Liver (tissue), 7 donors: ENCODE measurements at regions not wholly inside any gene's neighbourhood (a gene's known extent, or its start where the extent isn't known, plus 50 kb on each side); places are given as distances from the start of the nearest gene placed in this dataset.

Experiments
- DNase-seq: peaks from one replicate; pipeline ENCODE4 v3.0.0-alpha.2; 2017; ENCODE audit warnings: low spot score
- H3K27ac ChIP-seq, 2 donors: one replicate each; pipeline ENCODE4 v1.7.0; 2013; ENCODE audit warnings: inconsistent platforms in 2 of 2, low read length in 2 of 2, control low read depth in 1 of 2, low read depth in 1 of 2, mild to moderate bottlenecking in 1 of 2
- H3K27me3 ChIP-seq, 4 donors: one replicate each; pipeline versions ENCODE4 v1.6.1 to v1.7.0; 2013; ENCODE audit warnings: low read length in 3 of 4, inconsistent platforms in 1 of 4, mild to moderate bottlenecking in 1 of 4, moderate library complexity in 1 of 4; ENCODE audit not compliant: control insufficient read depth in 4 of 4, insufficient read depth in 4 of 4
- H3K36me3 ChIP-seq, 4 donors: one replicate each; pipeline versions ENCODE4 v1.6.1 to v1.7.0; 2013; ENCODE audit warnings: low read length in 3 of 4, mild to moderate bottlenecking in 3 of 4, low read depth in 1 of 4, moderate library complexity in 1 of 4; ENCODE audit not compliant: control insufficient read depth in 4 of 4, insufficient read depth in 3 of 4
- H3K4me1 ChIP-seq, 4 donors: one replicate each; pipeline versions ENCODE4 v1.6.1 to v1.7.0; 2013; ENCODE audit warnings: low read length in 3 of 4, mild to moderate bottlenecking in 3 of 4, moderate library complexity in 1 of 4; ENCODE audit not compliant: control insufficient read depth in 4 of 4, insufficient read depth in 4 of 4
- H3K4me3 ChIP-seq, 3 donors: one replicate each; pipeline versions ENCODE4 v1.6.1 to v1.7.0; 2013; ENCODE audit warnings: low read length in 3 of 3, control low read depth in 1 of 3, low read depth in 1 of 3, mild to moderate bottlenecking in 1 of 3
- H3K9ac ChIP-seq, 2 donors: one replicate each; pipeline ENCODE4 v1.7.0; 2013; ENCODE audit warnings: low read length in 2 of 2, mild to moderate bottlenecking in 2 of 2, moderate library complexity in 2 of 2, control low read depth in 1 of 2, low read depth in 1 of 2
- H3K9me3 ChIP-seq, 4 donors: one replicate each; pipeline versions ENCODE4 v1.6.1 to v1.7.0; 2013; ENCODE audit warnings: low read length in 3 of 4; ENCODE audit not compliant: control insufficient read depth in 4 of 4
- ATF3 ChIP-seq: IDR thresholded peaks from 2 replicates; pipeline ENCODE4 v1.6.1; 2016; ENCODE audit warnings: antibody characterized with exemption
- EGR1 ChIP-seq, 2 donors: IDR thresholded peaks; 2 replicates each; pipeline ENCODE4 v1.6.1; 2016 to 2018; ENCODE audit warnings: antibody characterized with exemption in 2 of 2, low read depth in 2 of 2
- FOXA1 ChIP-seq: IDR thresholded peaks from 2 replicates; pipeline ENCODE4 v1.6.1; 2016; ENCODE audit warnings: antibody characterized with exemption
- FOXA2 ChIP-seq: IDR thresholded peaks from 2 replicates; pipeline ENCODE4 v1.6.1; 2016; ENCODE audit warnings: antibody characterized with exemption
- GABPA ChIP-seq, 2 donors: IDR thresholded peaks in 1 of 2; conservative IDR thresholded peaks in 1 of 2; 2 replicates each; pipeline ENCODE4 v1.6.1; 2016; ENCODE audit warnings: antibody characterized with exemption in 2 of 2, mild to moderate bottlenecking in 1 of 2, moderate library complexity in 1 of 2
- HNF4A ChIP-seq, 2 donors: conservative IDR thresholded peaks; 2 replicates each; pipeline ENCODE4 v1.6.1; 2016; ENCODE audit warnings: antibody characterized with exemption in 2 of 2, mild to moderate bottlenecking in 2 of 2
- HNF4G ChIP-seq: IDR thresholded peaks from 2 replicates; pipeline ENCODE4 v1.6.1; 2016; ENCODE audit warnings: antibody characterized with exemption
- JUND ChIP-seq, 2 donors: IDR thresholded peaks; 2 replicates each; pipeline ENCODE4 v1.6.1; 2016; ENCODE audit warnings: antibody characterized with exemption in 2 of 2
- MAX ChIP-seq: IDR thresholded peaks from 2 replicates; pipeline ENCODE4 v1.6.1; 2016; ENCODE audit warnings: antibody characterized with exemption
- NR2F2 ChIP-seq: IDR thresholded peaks from 2 replicates; pipeline ENCODE4 v1.6.1; 2016; ENCODE audit warnings: antibody characterized with exemption
- RAD21 ChIP-seq, 2 donors: IDR thresholded peaks; 2 replicates each; pipeline ENCODE4 v1.6.1; 2016; ENCODE audit warnings: antibody characterized with exemption in 2 of 2, mild to moderate bottlenecking in 2 of 2
- REST ChIP-seq: IDR thresholded peaks from 2 replicates; pipeline ENCODE4 v1.6.1; 2016; ENCODE audit warnings: antibody characterized with exemption, mild to moderate bottlenecking
- RXRA ChIP-seq, 2 donors: IDR thresholded peaks; 2 replicates each; pipeline ENCODE4 v1.6.1; 2017 to 2018; ENCODE audit warnings: antibody characterized with exemption in 2 of 2, mild to moderate bottlenecking in 1 of 2
- TAF1 ChIP-seq: conservative IDR thresholded peaks from 2 replicates; pipeline ENCODE4 v1.6.1; 2016; ENCODE audit warnings: antibody characterized with exemption, mild to moderate bottlenecking
- ZBTB33 ChIP-seq: IDR thresholded peaks from 2 replicates; pipeline ENCODE4 v1.6.1; 2016; ENCODE audit warnings: antibody characterized with exemption
- WGBS: extraction: QIAGEN DNeasy Blood & Tissue Kit; methylation state at CpG from one replicate; pipeline ENCODE4 v1.1.7; 2013; 5-methylcytosine and 5-hydroxymethylcytosine counted together
- donor health status: healthy.
- donor health status: healthy.
- donor health status: healthy.
- donor health status: healthy.

- no peak for TF ChIP-seq REST
Measured at GRCh38 chr14:98433436-98433835, 838.6 kb downstream of the BCL11B start (continued).

- DNase-seq = no peak
- no peak overlapping the region for H3K27ac ChIP-seq
- no peaks in the 10 kb centered on the region for H3K4me1 ChIP-seq
- 81% methylated on average over 2 of the region's 2 CpGs for WGBS
- H3K4me3 ChIP-seq = no peak overlapping the region
- no peak overlapping the region for H3K9ac ChIP-seq
- H3K27me3 ChIP-seq = peaks cover 0 to 3% (median 0%) of the 10 kb centered on the region in 4 donors
- peaks cover 0 to 2% (median 0%) of the 10 kb centered on the region in 4 donors for H3K9me3 ChIP-seq
- no peaks in the 10 kb centered on the region for H3K36me3 ChIP-seq
- no peak for TF ChIP-seq TAF1
- no peak for TF ChIP-seq RXRA (IDR thresholded peaks at IDR 0.05)
- TF ChIP-seq FOXA2 = no peak
- no peak for TF ChIP-seq EGR1 (IDR thresholded peaks at IDR 0.05; ENCODE audit: low read depth in 2 of 2)
- no peak for TF ChIP-seq GABPA (IDR thresholded peaks at IDR 0.05 in 1 of 2, conservative IDR thresholded peaks at IDR 0.05 in 1 of 2)
- no peak for TF ChIP-seq JUND (IDR thresholded peaks at IDR 0.05)
- no peak for TF ChIP-seq HNF4G
Measured at GRCh38 chr14:98437113-98437512, 834.9 kb downstream of the BCL11B start.

- H3K4me1 ChIP-seq = no peaks in the 10 kb centered on the region
- 73% methylated on average over 2 of the region's 2 CpGs for WGBS
- no peaks in the 10 kb centered on the region for H3K9me3 ChIP-seq
- no peak overlapping the region for H3K4me3 ChIP-seq
- H3K9ac ChIP-seq = no peak overlapping the region
- no peak for TF ChIP-seq REST
- TF ChIP-seq ATF3 = no peak
- TF ChIP-seq HNF4A (conservative IDR thresholded peaks at IDR 0.05) = no peak
- no peak for TF ChIP-seq MAX
- no peak for TF ChIP-seq FOXA1
- TF ChIP-seq ZBTB33 = no peak
- no peak for TF ChIP-seq HNF4G
- TF ChIP-seq GABPA (IDR thresholded peaks at IDR 0.05 in 1 of 2, conservative IDR thresholded peaks at IDR 0.05 in 1 of 2) = no peak
- TF ChIP-seq NR2F2 = no peak
- no peak for TF ChIP-seq FOXA2
- TF ChIP-seq RAD21 (IDR thresholded peaks at IDR 0.05) = no peak
- peaks cover 0 to 3% (median 0%) of the 10 kb centered on the region in 4 donors for H3K27me3 ChIP-seq
- no peak overlapping the region for H3K27ac ChIP-seq
- DNase-seq = no peak
- H3K36me3 ChIP-seq = no peaks in the 10 kb centered on the region
Measured at GRCh38 chr14:98444077-98444476, 827.9 kb downstream of the BCL11B start.
